ENCODE measurements at regions not wholly inside any gene's neighbourhood (a gene's known extent, or its start where the extent isn't known, plus 50 kb on each side); places are given as distances from the start of the nearest gene placed in this dataset.
"Not testable (repeated sequence)": the region's sequence is repeated elsewhere in the genome, so short reads cannot be mapped to it uniquely, and the experiment has no call there.

DNA sequence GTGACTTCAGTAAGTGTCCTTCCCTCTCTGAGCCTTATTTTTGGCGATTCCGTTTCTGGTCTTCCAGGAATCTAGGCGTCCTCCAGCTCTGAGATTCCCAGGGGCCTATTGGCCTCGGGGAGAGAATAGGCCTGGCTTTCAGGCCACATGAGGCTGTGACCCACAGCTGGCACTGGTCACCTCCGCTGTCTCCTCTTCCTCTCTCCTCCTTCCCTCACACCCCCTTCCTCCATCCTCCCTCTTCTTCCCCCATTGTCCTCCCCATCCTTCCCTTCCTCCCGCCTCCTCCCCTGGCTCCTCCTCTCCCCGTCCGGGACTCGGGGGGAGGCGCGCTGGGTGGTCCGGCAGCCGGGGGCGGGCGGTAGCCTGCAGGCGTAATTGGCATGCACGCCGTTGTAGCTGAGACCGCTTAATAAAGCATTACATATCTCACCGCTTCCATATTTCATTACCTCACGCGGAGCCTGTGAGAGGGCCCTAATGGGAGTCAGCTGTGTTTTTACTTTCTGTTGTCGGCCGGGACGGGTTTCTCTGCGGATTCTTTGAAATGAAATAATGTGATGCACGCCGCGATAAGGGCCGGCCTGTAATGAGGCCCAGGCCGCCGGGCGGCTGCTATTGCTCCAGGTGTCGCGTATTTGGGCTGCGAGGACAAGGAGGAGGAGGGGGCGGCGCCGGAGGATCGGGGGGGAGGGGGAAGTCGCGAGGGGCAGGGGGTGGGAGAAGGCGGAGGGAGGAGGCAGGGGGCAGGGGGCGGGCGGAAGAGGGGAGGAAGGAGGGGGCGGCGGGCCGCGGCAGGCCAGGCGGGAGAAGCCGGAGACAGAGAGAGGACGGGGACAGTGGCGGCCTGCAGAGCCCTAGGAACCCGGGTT is 95.3 kb downstream of the FOXD2 start:
- Mint-ChIP-seq H3K27me3 (peaks cover 63% of the 10 kb centered on the region), H3K4me1 (peaks cover 13% of the 10 kb centered on the region), H3K4me3 (peak overlapping the region; percentile 84), H3K27ac (no peak overlapping the region), H3K36me3 (ENCODE audit: low read depth) (peaks cover 9% of the 10 kb centered on the region)
- ATAC-seq, result no peak
- peaks cover 5% of the 10 kb centered on the region for H3K9me3 ChIP-seq (ENCODE audit: control insufficient read depth, low read length, poor library complexity, severe bottlenecking)
- DNase-seq, result no peak

DNA sequence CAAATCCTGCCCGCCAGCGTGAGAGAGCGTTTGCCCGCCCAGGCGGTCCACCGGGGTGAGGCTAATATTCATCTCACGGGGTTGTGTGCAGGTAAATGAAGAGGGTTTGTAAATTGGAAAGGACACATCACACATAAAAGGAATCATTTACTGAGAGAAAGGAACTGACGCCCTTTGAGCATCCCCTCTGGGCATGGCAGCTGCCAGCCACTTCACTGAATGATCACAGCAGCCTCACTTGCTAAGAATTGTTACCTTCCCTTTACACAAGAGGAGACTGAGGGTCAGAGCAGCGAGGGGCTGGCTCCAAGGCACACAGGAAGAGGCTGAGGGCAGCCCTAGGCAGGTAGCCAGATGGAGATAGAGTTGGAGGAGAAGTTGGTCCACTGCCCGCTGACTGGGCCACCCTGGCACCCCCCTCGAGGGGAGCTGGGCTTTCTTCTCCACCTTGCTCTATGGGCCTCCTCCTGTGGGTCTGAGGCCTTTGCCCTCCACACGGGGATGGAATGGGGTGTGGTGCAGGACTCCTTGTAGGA is 96.0 kb downstream of the FOXD2 start:
- H3K27ac Mint-ChIP-seq, result no peak overlapping the region
- H3K9me3 ChIP-seq (ENCODE audit: control insufficient read depth, low read length, poor library complexity, severe bottlenecking), result peaks cover 5% of the 10 kb centered on the region
- H3K36me3 Mint-ChIP-seq (ENCODE audit: low read depth), result peaks cover 8% of the 10 kb centered on the region
- H3K4me3 Mint-ChIP-seq, result peak overlapping the region; percentile 84
- H3K27me3 Mint-ChIP-seq, result peaks cover 70% of the 10 kb centered on the region
- ATAC-seq, result no peak
- peaks cover 13% of the 10 kb centered on the region for H3K4me1 Mint-ChIP-seq
- DNase-seq, result no peak

GRCh38 chr1:47534436-47534835 is 96.6 kb downstream of the FOXD2 start:
- Mint-ChIP-seq H3K27me3 (peaks cover 70% of the 10 kb centered on the region), H3K27ac (no peak overlapping the region), H3K4me3 (peak overlapping the region; percentile 84), H3K36me3 (ENCODE audit: low read depth) (peaks cover 8% of the 10 kb centered on the region), H3K4me1 (peaks cover 13% of the 10 kb centered on the region)
- peaks cover 4% of the 10 kb centered on the region for H3K9me3 ChIP-seq (ENCODE audit: control insufficient read depth, low read length, poor library complexity, severe bottlenecking)
- no peak for ATAC-seq
- DNase-seq, result no peak

DNA sequence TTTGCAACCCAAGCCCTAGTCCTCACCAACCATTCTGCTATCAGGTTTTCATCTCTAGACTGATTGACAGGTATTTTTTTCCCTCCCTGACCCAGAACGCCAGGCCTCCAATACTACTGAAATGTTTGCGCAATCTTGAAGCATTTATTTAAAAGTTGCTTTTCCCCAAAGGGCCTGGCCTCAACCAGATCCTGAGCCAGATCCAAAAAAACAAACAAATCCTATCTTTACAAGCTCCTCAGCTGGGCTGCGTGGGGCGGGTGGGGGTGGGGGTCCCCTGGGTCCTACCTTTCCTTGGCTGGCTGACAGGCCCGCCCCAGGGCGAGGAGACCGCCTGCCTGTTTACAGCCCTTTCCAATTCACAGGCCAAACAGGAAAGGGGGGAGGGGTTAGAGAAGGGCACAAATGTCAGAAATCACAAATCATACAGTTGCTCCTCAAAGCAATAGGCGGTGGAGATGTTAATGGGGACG is 98.8 kb downstream of the FOXD2 start:
- no peak overlapping the region for H3K4me3 Mint-ChIP-seq
- no peak overlapping the region for H3K27ac Mint-ChIP-seq
- H3K4me1 Mint-ChIP-seq, result peaks cover 13% of the 10 kb centered on the region

GRCh38 chr1:47537268-47537667 is 99.4 kb downstream of the FOXD2 start:
- no peak for DNase-seq
- Mint-ChIP-seq H3K27me3 (peaks cover 58% of the 10 kb centered on the region), H3K36me3 (ENCODE audit: low read depth) (peaks cover 8% of the 10 kb centered on the region), H3K4me3 (no peak overlapping the region), H3K27ac (no peak overlapping the region), H3K4me1 (peaks cover 13% of the 10 kb centered on the region)
- no peaks in the 10 kb centered on the region for H3K9me3 ChIP-seq (ENCODE audit: control insufficient read depth, low read length, poor library complexity, severe bottlenecking)
- no peak for ATAC-seq

More for the DNA sequence above, 98.8 kb downstream of the FOXD2 start:
- peaks cover 8% of the 10 kb centered on the region for H3K36me3 Mint-ChIP-seq (ENCODE audit: low read depth)
- no peaks in the 10 kb centered on the region for H3K9me3 ChIP-seq (ENCODE audit: control insufficient read depth, low read length, poor library complexity, severe bottlenecking)
- no peak for ATAC-seq
- peaks cover 62% of the 10 kb centered on the region for H3K27me3 Mint-ChIP-seq
- no peak for DNase-seq

DNA sequence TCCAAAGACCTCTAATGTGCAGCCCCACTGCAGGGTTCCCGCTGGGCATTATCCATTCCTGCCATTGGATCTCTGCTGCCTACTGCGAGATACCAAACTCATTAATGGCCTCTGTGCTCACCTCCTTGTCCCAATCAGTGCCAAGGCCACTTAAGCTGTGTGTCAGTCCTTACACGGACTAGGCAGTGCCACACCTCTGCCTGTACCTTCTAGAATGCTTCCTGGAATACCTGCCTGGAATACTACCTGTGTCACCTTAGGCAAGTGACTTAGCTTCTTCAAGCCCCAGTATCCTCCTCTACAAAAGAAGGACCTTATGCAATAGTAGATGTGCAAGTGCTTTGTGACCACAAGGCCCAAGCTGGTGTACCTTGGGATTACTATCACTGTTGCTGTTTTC is 100.1 kb downstream of the FOXD2 start:
- DNase-seq (no peak), ATAC-seq (no peak)
- peaks cover 6% of the 10 kb centered on the region for H3K36me3 Mint-ChIP-seq (ENCODE audit: low read depth)
- no peak overlapping the region for H3K27ac Mint-ChIP-seq
- no peaks in the 10 kb centered on the region for H3K9me3 ChIP-seq (ENCODE audit: control insufficient read depth, low read length, poor library complexity, severe bottlenecking)
- H3K4me3 Mint-ChIP-seq, result no peak overlapping the region
- peaks cover 13% of the 10 kb centered on the region for H3K4me1 Mint-ChIP-seq
- peaks cover 55% of the 10 kb centered on the region for H3K27me3 Mint-ChIP-seq

GRCh38 chr1:47538530-47538929 is 100.7 kb downstream of the FOXD2 start:
- H3K4me3 Mint-ChIP-seq; H3K9me3 ChIP-seq (ENCODE audit: control insufficient read depth, low read length, poor library complexity, severe bottlenecking); ATAC-seq; H3K27ac Mint-ChIP-seq; DNase-seq; H3K36me3 Mint-ChIP-seq (ENCODE audit: low read depth): not testable (repeated sequence)
- peaks cover 58% of the 10 kb centered on the region for H3K27me3 Mint-ChIP-seq
- peaks cover 11% of the 10 kb centered on the region for H3K4me1 Mint-ChIP-seq

- peaks cover 55% of the 10 kb centered on the region for H3K27me3 Mint-ChIP-seq
- H3K9me3 ChIP-seq (ENCODE audit: control insufficient read depth, low read length, poor library complexity, severe bottlenecking); H3K4me3 Mint-ChIP-seq; H3K36me3 Mint-ChIP-seq (ENCODE audit: low read depth); H3K4me1 Mint-ChIP-seq; ATAC-seq; H3K27ac Mint-ChIP-seq; DNase-seq: not testable (repeated sequence)
These were observed 103.9 kb downstream of the FOXD2 start for GRCh38 chr1:47541705-47542104.

GRCh38 chr1:47543089-47543488 is 105.2 kb downstream of the FOXD2 start:
- not testable (repeated sequence) for ATAC-seq; H3K4me1 Mint-ChIP-seq; H3K4me3 Mint-ChIP-seq; H3K9me3 ChIP-seq (ENCODE audit: control insufficient read depth, low read length, poor library complexity, severe bottlenecking); H3K36me3 Mint-ChIP-seq (ENCODE audit: low read depth); DNase-seq; H3K27ac Mint-ChIP-seq
- H3K27me3 Mint-ChIP-seq, result peaks cover 45% of the 10 kb centered on the region

- H3K27me3 Mint-ChIP-seq, result peaks cover 56% of the 10 kb centered on the region
- H3K4me1 Mint-ChIP-seq, result no peaks in the 10 kb centered on the region
- DNase-seq (no peak), ATAC-seq (no peak)
- no peak overlapping the region for H3K27ac Mint-ChIP-seq
- H3K4me3 Mint-ChIP-seq, result no peak overlapping the region
- H3K36me3 Mint-ChIP-seq (ENCODE audit: low read depth), result peaks cover 2% of the 10 kb centered on the region
- H3K9me3 ChIP-seq (ENCODE audit: control insufficient read depth, low read length, poor library complexity, severe bottlenecking), result no peaks in the 10 kb centered on the region
These were observed 108.2 kb downstream of the FOXD2 start for GRCh38 chr1:47545912-47546483.

DNA sequence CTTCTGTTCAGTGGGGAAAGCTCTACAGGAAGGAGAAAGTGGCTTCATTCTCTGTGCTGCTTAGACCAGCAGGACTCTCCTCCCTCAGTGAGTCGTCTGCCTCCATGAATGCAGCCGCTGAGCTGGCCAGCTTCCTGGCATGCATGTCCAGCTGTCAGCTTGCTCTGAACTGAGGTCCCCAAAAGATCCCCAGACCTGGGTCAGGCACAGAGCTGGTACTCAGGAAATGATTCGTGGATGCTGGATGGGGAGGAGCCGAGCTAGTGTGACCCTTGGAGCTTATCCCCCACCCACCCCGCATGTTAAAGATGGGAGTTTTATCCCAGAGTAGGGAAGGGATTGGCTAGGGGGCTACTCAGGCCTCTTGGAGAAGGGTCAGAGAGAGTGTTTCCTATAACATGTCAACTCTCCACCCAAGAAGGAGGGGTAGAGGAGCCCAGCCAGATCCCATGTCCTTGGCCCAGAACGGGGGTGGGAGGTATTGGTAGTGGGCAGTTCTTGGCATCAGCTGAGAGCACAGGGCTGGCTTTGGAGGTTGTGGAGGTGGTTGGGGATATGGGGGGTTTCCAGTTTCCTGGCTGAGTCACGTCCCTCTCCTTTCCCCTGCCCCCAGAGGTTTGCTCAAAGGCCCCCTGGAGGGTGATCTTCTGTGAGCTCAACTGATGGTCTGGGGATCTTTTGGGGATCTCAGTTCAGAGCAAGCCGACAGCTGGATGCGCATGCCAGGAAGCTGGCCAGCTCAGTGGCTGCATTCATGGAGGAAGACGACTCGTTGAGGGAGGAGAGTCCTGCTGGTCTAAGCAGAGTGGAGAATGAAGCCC is 110.1 kb downstream of the FOXD2 start:
- Mint-ChIP-seq H3K27me3 (peaks cover 68% of the 10 kb centered on the region), H3K4me3 (no peak overlapping the region), H3K27ac (no peak overlapping the region), H3K4me1 (no peaks in the 10 kb centered on the region), H3K36me3 (ENCODE audit: low read depth) (peaks cover 2% of the 10 kb centered on the region)
- ATAC-seq (no peak), DNase-seq (no peak)
- H3K9me3 ChIP-seq (ENCODE audit: control insufficient read depth, low read length, poor library complexity, severe bottlenecking), result no peaks in the 10 kb centered on the region

DNA sequence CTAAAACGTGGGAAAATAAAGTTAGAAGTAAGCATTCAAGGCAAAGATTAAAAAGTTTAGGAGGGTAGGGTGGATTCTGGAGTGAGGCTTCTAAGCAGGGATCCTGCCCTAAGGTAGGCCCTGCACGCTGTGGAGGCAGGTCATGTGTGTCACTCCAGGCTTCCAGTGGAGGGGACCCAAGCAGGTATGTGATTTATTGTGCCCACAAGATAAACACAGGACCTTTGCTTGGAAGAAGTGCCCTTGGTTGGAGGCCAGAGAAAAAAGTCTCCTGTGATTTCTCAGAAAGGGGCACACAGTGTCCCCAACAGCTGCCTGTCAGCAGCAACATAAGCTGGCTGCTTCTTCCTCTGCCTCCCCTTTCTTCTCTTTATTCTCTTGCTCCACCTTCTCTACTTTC is 110.8 kb downstream of the FOXD2 start:
- H3K4me3 Mint-ChIP-seq, result no peak overlapping the region
- H3K9me3 ChIP-seq (ENCODE audit: control insufficient read depth, low read length, poor library complexity, severe bottlenecking), result no peaks in the 10 kb centered on the region
- H3K27ac Mint-ChIP-seq, result no peak overlapping the region
- DNase-seq, result no peak
- no peaks in the 10 kb centered on the region for H3K4me1 Mint-ChIP-seq
- peaks cover 68% of the 10 kb centered on the region for H3K27me3 Mint-ChIP-seq
- no peak for ATAC-seq
- H3K36me3 Mint-ChIP-seq (ENCODE audit: low read depth), result peaks cover 2% of the 10 kb centered on the region

DNA sequence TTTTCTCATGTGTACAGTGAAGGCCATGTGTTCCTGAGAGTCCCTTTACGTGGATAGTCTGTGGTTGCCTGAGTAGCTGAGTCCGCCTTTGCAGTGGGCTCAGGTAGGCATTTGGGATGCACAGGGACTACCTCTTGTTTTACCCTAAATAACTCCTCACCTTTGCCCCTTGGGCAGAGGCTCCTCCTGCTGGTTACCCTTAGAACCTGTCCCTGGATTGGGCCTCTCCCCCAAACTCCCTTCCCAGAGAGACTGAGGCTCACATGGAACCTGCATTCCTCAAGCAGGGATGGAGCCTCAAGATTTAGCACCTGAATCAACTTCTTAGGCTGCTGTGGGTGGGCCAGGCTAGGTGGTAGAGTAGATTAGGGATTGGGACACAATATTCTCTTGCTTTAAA is 111.7 kb downstream of the FOXD2 start:
- DNase-seq, result no peak
- Mint-ChIP-seq H3K4me1 (no peaks in the 10 kb centered on the region), H3K27me3 (peaks cover 63% of the 10 kb centered on the region), H3K4me3 (no peak overlapping the region), H3K27ac (no peak overlapping the region), H3K36me3 (ENCODE audit: low read depth) (peaks cover 2% of the 10 kb centered on the region)
- no peak for ATAC-seq
- H3K9me3 ChIP-seq (ENCODE audit: control insufficient read depth, low read length, poor library complexity, severe bottlenecking), result no peaks in the 10 kb centered on the region
